H9 (cell line): ENCODE measurements at regions not wholly inside any gene's neighbourhood (a gene's known extent, or its start where the extent isn't known, plus 50 kb on each side); places are given as distances from the start of the nearest gene placed in this dataset.

Experiments used
- DNase-seq: peaks from one replicate; pipeline ENCODE4 v3.0.0-alpha.2; 2017
- H2AFZ ChIP-seq: one replicate; pipeline ENCODE4 v1.6.1; 2013; ENCODE audit warnings: mild to moderate bottlenecking, low read length, control low read depth, moderate library complexity
- H2AK5ac ChIP-seq: 2 replicates; pipeline ENCODE4 v1.6.1; 2013; ENCODE audit warnings: low read length, control low read depth, mixed read lengths; ENCODE audit not compliant: insufficient read length
- H2BK120ac ChIP-seq: one replicate; pipeline ENCODE4 v1.6.1; 2013; ENCODE audit warnings: low read depth, mild to moderate bottlenecking, low read length, control low read depth, inconsistent platforms; ENCODE audit not compliant: poor library complexity, severe bottlenecking
- H2BK12ac ChIP-seq: 2 replicates; pipeline ENCODE4 v1.6.1; 2013; ENCODE audit warnings: low read length, control low read depth, mixed read lengths, low read depth; ENCODE audit not compliant: insufficient read length
- H2BK15ac ChIP-seq: 2 replicates; pipeline ENCODE4 v1.6.1; 2013; ENCODE audit warnings: low read depth, low read length, control low read depth
- H2BK20ac ChIP-seq: one replicate; pipeline ENCODE4 v1.6.1; 2013; ENCODE audit warnings: low read depth, mild to moderate bottlenecking, low read length, control low read depth, inconsistent platforms; ENCODE audit not compliant: poor library complexity, severe bottlenecking
- H2BK5ac ChIP-seq: 2 replicates; pipeline ENCODE4 v1.6.1; 2013; ENCODE audit warnings: low read length, control low read depth, mixed read lengths; ENCODE audit not compliant: insufficient read length
- H3K14ac ChIP-seq: 2 replicates; pipeline ENCODE4 v1.6.1; 2013; ENCODE audit warnings: low read length, control low read depth; ENCODE audit not compliant: insufficient read depth
- H3K18ac ChIP-seq: 2 replicates; pipeline ENCODE4 v1.6.1; 2013; ENCODE audit warnings: low read depth, mild to moderate bottlenecking, mixed read lengths, low read length, control low read depth; ENCODE audit not compliant: insufficient read length
- H3K23ac ChIP-seq: 2 replicates; pipeline ENCODE4 v1.6.1; 2013; ENCODE audit warnings: low read length, control low read depth, mixed read lengths, low read depth; ENCODE audit not compliant: insufficient read length
- H3K23me2 ChIP-seq: 2 replicates; pipeline ENCODE4 v1.6.1; 2013; ENCODE audit warnings: low read depth, mild to moderate bottlenecking, mixed read lengths, low read length, control low read depth; ENCODE audit not compliant: insufficient read length, poor library complexity, severe bottlenecking
- H3K27ac ChIP-seq: 2 replicates; pipeline ENCODE4 v1.5.1; 2013; ENCODE audit warnings: low read length, control low read depth, mixed read lengths, low read depth; ENCODE audit not compliant: insufficient read length
- H3K27me3 ChIP-seq: 2 replicates; pipeline ENCODE4 v1.6.1; 2013; ENCODE audit warnings: low read length, control low read depth, inconsistent platforms; ENCODE audit not compliant: insufficient read depth
- H3K4ac ChIP-seq: 2 replicates; pipeline ENCODE4 v1.6.1; 2013; ENCODE audit warnings: low read depth, mild to moderate bottlenecking, control low read depth, inconsistent platforms, low read length, moderate library complexity
- H3K4me1 ChIP-seq: 2 replicates; pipeline ENCODE4 v1.6.1; 2013; ENCODE audit warnings: low read length, control low read depth, inconsistent platforms; ENCODE audit not compliant: insufficient read depth
- H3K4me2 ChIP-seq: 2 replicates; pipeline ENCODE4 v1.6.1; 2013; ENCODE audit warnings: low read length, control low read depth, mixed read lengths; ENCODE audit not compliant: insufficient read length, insufficient read depth
- H3K56ac ChIP-seq: 2 replicates; pipeline ENCODE4 v1.6.1; 2013; ENCODE audit warnings: low read depth, mild to moderate bottlenecking, mixed read lengths, low read length, control low read depth; ENCODE audit not compliant: insufficient read length
- H3K79me1 ChIP-seq: 2 replicates; pipeline ENCODE4 v1.6.1; 2013; ENCODE audit warnings: low read depth, mild to moderate bottlenecking, moderate library complexity, low read length, control low read depth, inconsistent platforms; ENCODE audit not compliant: insufficient read depth, poor library complexity, severe bottlenecking
- H3K79me2 ChIP-seq: 2 replicates; pipeline ENCODE4 v1.6.1; 2013; ENCODE audit warnings: low read length, control low read depth, inconsistent platforms; ENCODE audit not compliant: insufficient read depth
- H3K9ac ChIP-seq: 2 replicates; pipeline ENCODE4 v1.6.1; 2013; ENCODE audit warnings: low read length, control low read depth, mixed read lengths; ENCODE audit not compliant: insufficient read length; ENCODE audit errors: extremely low read depth
- H3K9me3 ChIP-seq: one replicate; pipeline ENCODE4 v1.6.1; 2013; ENCODE audit warnings: low read depth, low read length, inconsistent platforms; ENCODE audit not compliant: control insufficient read depth
- H3T11ph ChIP-seq: one replicate; pipeline ENCODE4 v1.6.1; 2013; ENCODE audit warnings: mild to moderate bottlenecking, low read length, control low read depth, inconsistent platforms
- H4K20me1 ChIP-seq: one replicate; pipeline ENCODE4 v1.6.1; 2013; ENCODE audit not compliant: control insufficient read depth, insufficient read length, insufficient read depth
- H4K5ac ChIP-seq: 2 replicates; pipeline ENCODE4 v1.6.1; 2013; ENCODE audit warnings: low read depth, mild to moderate bottlenecking, mixed read lengths, low read length, control low read depth; ENCODE audit not compliant: insufficient read length
- H4K8ac ChIP-seq: replicated peaks from 2 replicates; pipeline ENCODE4 v1.6.1; 2013; ENCODE audit warnings: low read length, control low read depth, mixed read lengths, low read depth; ENCODE audit not compliant: insufficient read length
- H4K91ac ChIP-seq: 2 replicates; pipeline ENCODE4 v1.6.1; 2013; ENCODE audit warnings: low read depth, mild to moderate bottlenecking, moderate library complexity, mixed read lengths, low read length, control low read depth; ENCODE audit not compliant: insufficient read length
- H3K27ac Mint-ChIP-seq, 3 experiments: 2 replicates in 2 of 3; 3 replicates in 1 of 3; pipeline ENCODE4 v1.8.0; 2020 to 2021; ENCODE audit warnings: mixed read lengths in 3 of 3, mild to moderate bottlenecking in 1 of 3, moderate library complexity in 1 of 3
- H3K27me3 Mint-ChIP-seq: 2 replicates; pipeline ENCODE4 v1.8.0; 2021; ENCODE audit warnings: low read depth, mild to moderate bottlenecking, moderate library complexity, mixed read lengths
- H3K36me3 Mint-ChIP-seq, 3 experiments: 2 replicates in 2 of 3; 3 replicates in 1 of 3; pipeline ENCODE4 v1.8.0; 2020 to 2021; ENCODE audit warnings: low read depth in 3 of 3, mixed read lengths in 3 of 3; ENCODE audit not compliant: insufficient read depth in 1 of 3
- H3K4me1 Mint-ChIP-seq, 2 experiments: 2 replicates each; pipeline ENCODE4 v1.8.0; 2020; ENCODE audit warnings: mixed read lengths in 2 of 2
- H3K4me3 Mint-ChIP-seq, 2 experiments: 2 replicates in 1 of 2; 3 replicates in 1 of 2; pipeline ENCODE4 v1.8.0; 2020 to 2021; ENCODE audit warnings: mild to moderate bottlenecking in 2 of 2, mixed read lengths in 2 of 2, moderate library complexity in 1 of 2
- H3K9me3 Mint-ChIP-seq, 2 experiments: 2 replicates in 1 of 2; 3 replicates in 1 of 2; pipeline ENCODE4 v1.8.0; 2020; ENCODE audit warnings: mild to moderate bottlenecking in 2 of 2, mixed read lengths in 2 of 2, moderate library complexity in 1 of 2
- CTCF ChIP-seq: fragments of 200-600 bp; sonication (generic); conservative IDR thresholded peaks from 3 replicates; pipeline ENCODE4 v1.8.0; 2021; ENCODE audit warnings: antibody characterized with exemption, mild to moderate bottlenecking
- WGBS: extraction: QIAGEN DNeasy Blood & Tissue Kit; methylation state at CpG from one replicate; pipeline ENCODE4 v1.1.7; 2013; ENCODE audit warnings: missing lambda C conversion rate, low lambda C conversion rate, mixed read lengths; ENCODE audit not compliant: insufficient read length; ENCODE audit errors: extremely low coverage; 5-methylcytosine and 5-hydroxymethylcytosine counted together

DNA sequence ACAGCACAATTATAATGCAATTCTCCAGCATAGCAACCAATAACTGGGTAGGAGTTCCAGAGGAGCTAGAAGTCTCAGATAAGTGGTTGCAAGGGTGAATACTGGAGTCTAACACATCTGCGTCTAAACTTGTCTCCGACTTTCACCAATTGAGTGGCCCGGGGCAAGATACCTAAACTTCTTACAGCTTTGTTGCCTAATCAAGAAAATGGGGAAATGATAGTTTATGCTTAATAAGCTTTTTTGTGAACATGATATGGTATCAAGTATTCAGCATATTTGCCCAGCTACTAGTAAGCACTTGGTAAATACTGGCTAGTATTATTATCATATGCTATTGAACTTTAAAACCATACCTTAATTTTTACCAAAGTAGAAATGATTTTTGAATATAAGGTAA is 183.5 kb downstream of the KCNJ2 start:
- TF ChIP-seq CTCF = no peak

More for the DNA sequence above, 183.5 kb downstream of the KCNJ2 start:
- no peak overlapping the region for H3K4ac ChIP-seq
- no peaks in the 10 kb centered on the region for H3K79me1 ChIP-seq
- no peak overlapping the region for H3K4me3 Mint-ChIP-seq
- no peak overlapping the region for H4K5ac ChIP-seq
- no peak overlapping the region for H2AFZ ChIP-seq
- peaks cover 0 to 7% of the 10 kb centered on the region in 2 experiments; a peak in 2 of 4 replicates for H3K4me1 Mint-ChIP-seq
- no peak overlapping the region for H3K27ac ChIP-seq
- H3K14ac ChIP-seq = no peak overlapping the region
- no peak overlapping the region for H3K4me2 ChIP-seq
- H2BK120ac ChIP-seq = no peak overlapping the region
- H3K79me2 ChIP-seq = no peaks in the 10 kb centered on the region
- WGBS = no CpG with 5 or more reads among the region's 3 CpGs
- no peaks in the 10 kb centered on the region for H4K20me1 ChIP-seq
- no peak overlapping the region for H3K18ac ChIP-seq
- H3K27me3 ChIP-seq = no peaks in the 10 kb centered on the region
- no peaks in the 10 kb centered on the region for H3K27me3 Mint-ChIP-seq
- no peak overlapping the region for H2BK20ac ChIP-seq
- H3K23ac ChIP-seq = no peak overlapping the region
- H3K23me2 ChIP-seq = no peaks in the 10 kb centered on the region
- no peak overlapping the region for H3K9ac ChIP-seq
- H3K27ac Mint-ChIP-seq = no peak overlapping the region
- no peak overlapping the region for H2BK5ac ChIP-seq
- H3T11ph ChIP-seq = no peak overlapping the region
- no peak for DNase-seq
- H3K9me3 Mint-ChIP-seq = no peaks in the 10 kb centered on the region; a peak in 1 of 5 replicates
- H2BK12ac ChIP-seq = no peak overlapping the region
- H2BK15ac ChIP-seq = no peak overlapping the region
- no peaks in the 10 kb centered on the region for H3K9me3 ChIP-seq
- H3K4me1 ChIP-seq = no peaks in the 10 kb centered on the region
- H3K36me3 Mint-ChIP-seq = no peaks in the 10 kb centered on the region; a peak in 1 of 7 replicates
- no peak overlapping the region for H4K91ac ChIP-seq
- H3K56ac ChIP-seq = no peak overlapping the region
- no peak overlapping the region for H4K8ac ChIP-seq
- H2AK5ac ChIP-seq = no peak overlapping the region
